KMS-11 (cell line): ENCODE measurements at regions not wholly inside any gene's neighbourhood (a gene's known extent, or its start where the extent isn't known, plus 50 kb on each side); places are given as distances from the start of the nearest gene placed in this dataset.

ENCODE experiments used
- H2AFZ ChIP-seq: fragments of 200-600 bp; sonication (generic); 2 replicates; pipeline ENCODE4 v1.6.1; 2016; ENCODE audit warnings: antibody characterized with exemption, mixed run types, low read depth
- H3K27ac ChIP-seq: fragments of 200-600 bp; sonication (generic); 2 replicates; pipeline ENCODE4 v1.6.1; 2016; ENCODE audit warnings: mild to moderate bottlenecking, mixed run types
- H3K27me3 ChIP-seq: fragments of 200-600 bp; sonication (generic); 2 replicates; pipeline ENCODE4 v1.6.1; 2017; ENCODE audit warnings: mild to moderate bottlenecking, low read depth, mixed run types, moderate library complexity; ENCODE audit not compliant: insufficient read depth
- H3K36me3 ChIP-seq: fragments of 200-600 bp; sonication (generic); 2 replicates; pipeline ENCODE4 v1.6.1; 2017; ENCODE audit warnings: mild to moderate bottlenecking, mixed run types; ENCODE audit not compliant: insufficient read depth
- H3K4me1 ChIP-seq: fragments of 200-600 bp; sonication (generic); 2 replicates; pipeline ENCODE4 v1.6.1; 2016; ENCODE audit warnings: mild to moderate bottlenecking, low read depth, mixed run types; ENCODE audit not compliant: poor library complexity, severe bottlenecking
- H3K4me2 ChIP-seq: fragments of 200-600 bp; sonication (generic); 2 replicates; pipeline ENCODE4 v1.7.0; 2016; ENCODE audit warnings: mild to moderate bottlenecking, mixed run types
- H3K4me3 ChIP-seq: fragments of 200-600 bp; sonication (generic); IDR thresholded peaks from 2 replicates; pipeline ENCODE4 v1.6.1; 2017; ENCODE audit warnings: low read depth, low read length, mixed read lengths; ENCODE audit not compliant: insufficient read depth
- H3K79me2 ChIP-seq: fragments of 200-600 bp; sonication (generic); 2 replicates; pipeline ENCODE4 v1.6.1; 2016; ENCODE audit warnings: low read depth, mixed run types; ENCODE audit not compliant: insufficient read depth
- H3K9ac ChIP-seq: fragments of 200-600 bp; sonication (generic); 2 replicates; pipeline ENCODE4 v1.6.1; 2016; ENCODE audit warnings: mild to moderate bottlenecking, mixed run types
- H4K20me1 ChIP-seq: fragments of 200-600 bp; sonication (generic); 2 replicates; pipeline ENCODE4 v1.6.1; 2016; ENCODE audit warnings: mild to moderate bottlenecking, mixed run types; ENCODE audit not compliant: insufficient read depth
- TF ChIP-seq, protein P1 (sequence below): fragments of 200-600 bp; sonication (generic); conservative IDR thresholded peaks from 2 replicates; pipeline ENCODE4 v1.6.1; 2017; ENCODE audit warnings: low read depth, mild to moderate bottlenecking, antibody characterized with exemption, low read length, moderate library complexity, mixed read lengths

- Histone ChIP-seq H3K4me1 (no peaks in the 10 kb centered on the region), H2AFZ (no peak overlapping the region), H3K27ac (no peak overlapping the region), H3K9ac (no peak overlapping the region), H4K20me1 (no peaks in the 10 kb centered on the region), H3K4me3 (no peak overlapping the region), H3K27me3 (no peaks in the 10 kb centered on the region), H3K36me3 (no peaks in the 10 kb centered on the region), H3K4me2 (no peak overlapping the region), H3K79me2 (no peaks in the 10 kb centered on the region)
- TF ChIP-seq, protein P1, sequence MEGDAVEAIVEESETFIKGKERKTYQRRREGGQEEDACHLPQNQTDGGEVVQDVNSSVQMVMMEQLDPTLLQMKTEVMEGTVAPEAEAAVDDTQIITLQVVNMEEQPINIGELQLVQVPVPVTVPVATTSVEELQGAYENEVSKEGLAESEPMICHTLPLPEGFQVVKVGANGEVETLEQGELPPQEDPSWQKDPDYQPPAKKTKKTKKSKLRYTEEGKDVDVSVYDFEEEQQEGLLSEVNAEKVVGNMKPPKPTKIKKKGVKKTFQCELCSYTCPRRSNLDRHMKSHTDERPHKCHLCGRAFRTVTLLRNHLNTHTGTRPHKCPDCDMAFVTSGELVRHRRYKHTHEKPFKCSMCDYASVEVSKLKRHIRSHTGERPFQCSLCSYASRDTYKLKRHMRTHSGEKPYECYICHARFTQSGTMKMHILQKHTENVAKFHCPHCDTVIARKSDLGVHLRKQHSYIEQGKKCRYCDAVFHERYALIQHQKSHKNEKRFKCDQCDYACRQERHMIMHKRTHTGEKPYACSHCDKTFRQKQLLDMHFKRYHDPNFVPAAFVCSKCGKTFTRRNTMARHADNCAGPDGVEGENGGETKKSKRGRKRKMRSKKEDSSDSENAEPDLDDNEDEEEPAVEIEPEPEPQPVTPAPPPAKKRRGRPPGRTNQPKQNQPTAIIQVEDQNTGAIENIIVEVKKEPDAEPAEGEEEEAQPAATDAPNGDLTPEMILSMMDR = no peak
These were observed 53.2 kb upstream of the FSTL4 start for GRCh38 chr5:133665571-133665970.

DNA sequence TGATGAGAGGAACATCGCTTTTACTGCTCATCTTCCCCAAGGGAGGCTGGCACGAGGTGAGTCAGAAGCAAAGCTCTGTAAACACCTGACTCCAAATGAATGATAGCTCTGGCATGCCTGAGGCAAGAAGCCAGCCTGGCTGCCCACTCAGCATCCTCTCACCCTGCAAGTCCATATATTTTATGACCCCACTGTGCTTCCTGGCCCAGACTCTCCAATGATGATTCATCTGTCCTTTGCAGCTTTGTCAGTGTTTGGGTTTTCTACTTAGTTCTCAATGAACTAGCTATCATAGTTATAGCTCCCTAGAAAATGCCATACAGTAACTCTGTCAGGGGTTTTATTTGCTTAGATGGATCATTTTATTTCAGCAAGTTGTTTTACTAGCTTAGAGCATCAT is 52.1 kb upstream of the FSTL4 start:
- TF ChIP-seq, protein P1 = no peak
- H3K27me3 ChIP-seq = no peaks in the 10 kb centered on the region
- H3K27ac ChIP-seq = no peak overlapping the region
- no peaks in the 10 kb centered on the region for H3K4me1 ChIP-seq
- H3K4me3 ChIP-seq = no peak overlapping the region
- no peaks in the 10 kb centered on the region for H3K79me2 ChIP-seq
- H3K4me2 ChIP-seq = no peak overlapping the region
- no peaks in the 10 kb centered on the region for H3K36me3 ChIP-seq
- no peaks in the 10 kb centered on the region for H4K20me1 ChIP-seq
- H2AFZ ChIP-seq = no peak overlapping the region
- H3K9ac ChIP-seq = no peak overlapping the region

- Histone ChIP-seq H3K36me3 (no peaks in the 10 kb centered on the region), H3K4me1 (no peaks in the 10 kb centered on the region), H3K4me2 (no peak overlapping the region), H3K9ac (no peak overlapping the region), H4K20me1 (no peaks in the 10 kb centered on the region), H3K27ac (no peak overlapping the region), H3K79me2 (no peaks in the 10 kb centered on the region), H3K4me3 (no peak overlapping the region), H2AFZ (no peak overlapping the region), H3K27me3 (no peaks in the 10 kb centered on the region)
- TF ChIP-seq, protein P1 = no peak
These were observed 51.2 kb upstream of the FSTL4 start for GRCh38 chr5:133663397-133664054.

- Histone ChIP-seq H4K20me1 (no peaks in the 10 kb centered on the region), H2AFZ (no peak overlapping the region), H3K36me3 (no peaks in the 10 kb centered on the region), H3K9ac (no peak overlapping the region), H3K4me1 (no peaks in the 10 kb centered on the region), H3K4me3 (no peak overlapping the region), H3K27ac (no peak overlapping the region), H3K27me3 (no peaks in the 10 kb centered on the region), H3K79me2 (no peaks in the 10 kb centered on the region), H3K4me2 (no peak overlapping the region)
- TF ChIP-seq, protein P1 = no peak
These were observed 50.2 kb upstream of the FSTL4 start for GRCh38 chr5:133662578-133662977.
